ENCODE measurements at regions not wholly inside any gene's neighbourhood (a gene's known extent, or its start where the extent isn't known, plus 50 kb on each side); places are given as distances from the start of the nearest gene placed in this dataset.

- TF ChIP-seq ZSCAN18 (tag by site-specific recombination; IDR thresholded peaks at IDR 0.05) (no peak), ZBTB11 (tag by site-specific recombination; conservative IDR thresholded peaks at IDR 0.05; ENCODE audit: low read depth) (no peak), CTCF (tag by site-specific recombination; IDR thresholded peaks at IDR 0.05) (no peak), KLF16 (tag by site-specific recombination; IDR thresholded peaks at IDR 0.05) (no peak), YY1 (tag by site-specific recombination; IDR thresholded peaks at IDR 0.05) (no peak), ZBTB8A (tag by site-specific recombination; IDR thresholded peaks at IDR 0.05) (no peak), ZNF350 (tag by site-specific recombination; IDR thresholded peaks at IDR 0.05) (no peak), ZNF596 (tag by site-specific recombination; IDR thresholded peaks at IDR 0.05) (no peak)
- TF ChIP-seq, protein P1, sequence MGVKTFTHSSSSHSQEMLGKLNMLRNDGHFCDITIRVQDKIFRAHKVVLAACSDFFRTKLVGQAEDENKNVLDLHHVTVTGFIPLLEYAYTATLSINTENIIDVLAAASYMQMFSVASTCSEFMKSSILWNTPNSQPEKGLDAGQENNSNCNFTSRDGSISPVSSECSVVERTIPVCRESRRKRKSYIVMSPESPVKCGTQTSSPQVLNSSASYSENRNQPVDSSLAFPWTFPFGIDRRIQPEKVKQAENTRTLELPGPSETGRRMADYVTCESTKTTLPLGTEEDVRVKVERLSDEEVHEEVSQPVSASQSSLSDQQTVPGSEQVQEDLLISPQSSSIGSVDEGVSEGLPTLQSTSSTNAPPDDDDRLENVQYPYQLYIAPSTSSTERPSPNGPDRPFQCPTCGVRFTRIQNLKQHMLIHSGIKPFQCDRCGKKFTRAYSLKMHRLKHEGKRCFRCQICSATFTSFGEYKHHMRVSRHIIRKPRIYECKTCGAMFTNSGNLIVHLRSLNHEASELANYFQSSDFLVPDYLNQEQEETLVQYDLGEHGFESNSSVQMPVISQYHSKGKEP (tag by site-specific recombination; IDR thresholded peaks at IDR 0.05), result no peak
Measured at GRCh38 chr2:145710303-145710702, 1190.4 kb upstream of the ZEB2 start.

All from HEK293 (cell line).